ENCODE measurements at regions not wholly inside any gene's neighbourhood (a gene's known extent, or its start where the extent isn't known, plus 50 kb on each side); places are given as distances from the start of the nearest gene placed in this dataset.

DNA sequence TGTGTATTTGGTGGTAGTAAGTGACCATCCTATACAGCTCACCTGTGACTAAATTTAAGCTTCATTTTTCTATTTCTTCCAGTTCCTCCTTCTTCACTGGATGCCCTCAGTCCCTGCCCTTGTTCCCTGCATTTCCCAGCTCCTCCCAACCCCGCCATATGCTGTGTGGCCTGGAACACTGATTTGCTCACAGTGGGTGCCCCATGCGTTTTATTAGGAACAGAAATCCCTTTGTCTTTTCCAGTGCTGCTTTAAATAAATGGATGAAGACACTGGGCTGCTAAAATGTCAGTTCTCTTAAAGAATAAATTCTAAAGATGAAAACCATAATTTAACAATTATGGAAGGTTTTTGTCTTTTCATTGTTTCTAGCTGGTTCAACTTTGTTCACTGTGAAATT lies 477.3 kb downstream of the DCDC2C start:
- Histone ChIP-seq H3K9me3 (ENCODE audit: insufficient read depth, low read length) (no peaks in the 10 kb centered on the region), H3K4me2 (ENCODE audit: low read length) (no peak overlapping the region), H3K36me3 (replicated peaks; ENCODE audit: low read depth, low read length) (no peaks in the 10 kb centered on the region), H3K27me3 (ENCODE audit: low read depth, low read length) (no peaks in the 10 kb centered on the region), H3K27ac (ENCODE audit: low read length) (no peak overlapping the region), H3K4me1 (ENCODE audit: low read length) (no peaks in the 10 kb centered on the region), H2AFZ (ENCODE audit: low read depth, low read length) (no peak overlapping the region), H3K9ac (ENCODE audit: low read length) (no peak overlapping the region), H3K4me3 (ENCODE audit: low read length) (no peak overlapping the region), H4K20me1 (ENCODE audit: insufficient read depth, low read length) (no peaks in the 10 kb centered on the region), H3K79me2 (ENCODE audit: low read length) (no peaks in the 10 kb centered on the region)
- TF ChIP-seq, protein P1, sequence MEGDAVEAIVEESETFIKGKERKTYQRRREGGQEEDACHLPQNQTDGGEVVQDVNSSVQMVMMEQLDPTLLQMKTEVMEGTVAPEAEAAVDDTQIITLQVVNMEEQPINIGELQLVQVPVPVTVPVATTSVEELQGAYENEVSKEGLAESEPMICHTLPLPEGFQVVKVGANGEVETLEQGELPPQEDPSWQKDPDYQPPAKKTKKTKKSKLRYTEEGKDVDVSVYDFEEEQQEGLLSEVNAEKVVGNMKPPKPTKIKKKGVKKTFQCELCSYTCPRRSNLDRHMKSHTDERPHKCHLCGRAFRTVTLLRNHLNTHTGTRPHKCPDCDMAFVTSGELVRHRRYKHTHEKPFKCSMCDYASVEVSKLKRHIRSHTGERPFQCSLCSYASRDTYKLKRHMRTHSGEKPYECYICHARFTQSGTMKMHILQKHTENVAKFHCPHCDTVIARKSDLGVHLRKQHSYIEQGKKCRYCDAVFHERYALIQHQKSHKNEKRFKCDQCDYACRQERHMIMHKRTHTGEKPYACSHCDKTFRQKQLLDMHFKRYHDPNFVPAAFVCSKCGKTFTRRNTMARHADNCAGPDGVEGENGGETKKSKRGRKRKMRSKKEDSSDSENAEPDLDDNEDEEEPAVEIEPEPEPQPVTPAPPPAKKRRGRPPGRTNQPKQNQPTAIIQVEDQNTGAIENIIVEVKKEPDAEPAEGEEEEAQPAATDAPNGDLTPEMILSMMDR (IDR thresholded peaks at IDR 0.05; ENCODE audit: low read depth, low read length), result no peak
- no peak for TF ChIP-seq EZH2phosphoT487 (IDR thresholded peaks at IDR 0.05; ENCODE audit: low read depth)

DNA sequence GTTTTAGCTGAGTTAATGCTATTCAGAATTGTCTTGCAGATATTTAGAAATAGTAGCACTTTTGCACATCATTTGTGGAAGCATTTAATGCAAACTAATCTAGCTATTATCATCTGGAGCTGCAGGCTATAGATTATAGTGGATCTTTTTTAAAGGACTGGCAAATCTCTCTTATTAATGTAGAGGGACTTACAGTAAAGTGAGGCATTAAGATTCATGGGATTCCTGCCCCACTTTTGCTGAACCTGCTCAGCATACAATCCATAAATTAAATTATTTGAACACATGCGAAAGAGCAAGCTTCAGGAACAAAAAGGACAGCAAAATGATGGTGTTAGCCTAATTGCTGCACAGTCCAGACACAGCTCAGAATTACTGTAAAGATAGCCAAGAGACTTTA lies 477.7 kb downstream of the DCDC2C start:
- TF ChIP-seq EZH2phosphoT487 (IDR thresholded peaks at IDR 0.05; ENCODE audit: low read depth), result no peak
- TF ChIP-seq, protein P1 (IDR thresholded peaks at IDR 0.05; ENCODE audit: low read depth, low read length), result no peak
- Histone ChIP-seq H3K9ac (ENCODE audit: low read length) (no peak overlapping the region), H2AFZ (ENCODE audit: low read depth, low read length) (no peak overlapping the region), H3K4me1 (ENCODE audit: low read length) (no peaks in the 10 kb centered on the region), H3K36me3 (replicated peaks; ENCODE audit: low read depth, low read length) (no peaks in the 10 kb centered on the region), H3K4me2 (ENCODE audit: low read length) (no peak overlapping the region), H4K20me1 (ENCODE audit: insufficient read depth, low read length) (no peaks in the 10 kb centered on the region), H3K27me3 (ENCODE audit: low read depth, low read length) (no peaks in the 10 kb centered on the region), H3K27ac (ENCODE audit: low read length) (no peak overlapping the region), H3K79me2 (ENCODE audit: low read length) (no peaks in the 10 kb centered on the region), H3K9me3 (ENCODE audit: insufficient read depth, low read length) (no peaks in the 10 kb centered on the region), H3K4me3 (ENCODE audit: low read length) (no peak overlapping the region)

DNA sequence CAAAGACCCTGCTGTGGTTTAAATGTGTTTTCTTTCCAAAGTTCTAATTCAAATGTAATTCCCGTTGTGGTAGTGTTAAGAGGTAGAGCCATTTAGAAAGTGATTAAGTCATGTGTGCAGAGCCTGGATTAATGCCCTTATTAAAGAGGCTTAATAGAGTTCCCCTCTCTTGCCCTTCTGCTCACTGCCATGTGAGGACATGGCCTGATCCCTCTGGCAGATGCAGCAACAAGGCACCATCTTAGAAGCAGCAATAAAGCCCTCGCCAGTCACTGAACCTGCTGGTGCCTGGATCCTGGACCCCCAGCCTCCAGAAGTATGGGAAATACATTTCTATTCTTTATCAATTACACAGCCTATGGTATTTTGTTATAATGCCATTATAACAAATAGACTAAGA lies 485.2 kb downstream of the DCDC2C start:
- no peaks in the 10 kb centered on the region for H3K36me3 ChIP-seq (replicated peaks; ENCODE audit: low read depth, low read length)
- H2AFZ ChIP-seq (ENCODE audit: low read depth, low read length), result no peak overlapping the region
- no peak overlapping the region for H3K27ac ChIP-seq (ENCODE audit: low read length)
- no peaks in the 10 kb centered on the region for H3K9me3 ChIP-seq (ENCODE audit: insufficient read depth, low read length)
- H3K4me3 ChIP-seq (ENCODE audit: low read length), result no peak overlapping the region
- no peak overlapping the region for H3K4me2 ChIP-seq (ENCODE audit: low read length)
- H3K9ac ChIP-seq (ENCODE audit: low read length), result no peak overlapping the region
- no peak for TF ChIP-seq EZH2phosphoT487 (IDR thresholded peaks at IDR 0.05; ENCODE audit: low read depth)
- TF ChIP-seq, protein P1 (IDR thresholded peaks at IDR 0.05; ENCODE audit: low read depth, low read length), result no peak
- H3K4me1 ChIP-seq (ENCODE audit: low read length), result no peaks in the 10 kb centered on the region
- no peaks in the 10 kb centered on the region for H3K79me2 ChIP-seq (ENCODE audit: low read length)
- H4K20me1 ChIP-seq (ENCODE audit: insufficient read depth, low read length), result no peaks in the 10 kb centered on the region
- no peaks in the 10 kb centered on the region for H3K27me3 ChIP-seq (ENCODE audit: low read depth, low read length)

DNA sequence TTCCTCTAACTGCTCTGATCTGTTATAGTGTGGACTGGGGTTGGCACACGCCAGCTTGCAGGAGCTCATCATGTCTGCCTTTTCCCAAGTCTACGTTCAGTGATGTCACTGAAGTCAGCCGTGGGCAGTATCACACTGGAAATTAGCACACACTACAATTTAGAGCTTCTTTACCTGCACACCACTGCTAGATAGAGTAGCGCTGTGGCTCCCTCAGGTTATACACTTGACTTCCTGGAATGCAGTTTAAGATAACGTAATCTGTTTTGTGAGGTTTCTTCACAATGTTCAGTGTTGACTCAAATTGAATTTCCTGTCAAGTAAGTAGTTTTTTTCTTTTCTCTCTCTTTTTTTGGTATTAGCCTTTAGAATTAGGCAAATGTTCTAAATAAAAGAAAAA lies 487.2 kb downstream of the DCDC2C start:
- H4K20me1 ChIP-seq (ENCODE audit: insufficient read depth, low read length), result no peaks in the 10 kb centered on the region
- H3K27ac ChIP-seq (ENCODE audit: low read length), result no peak overlapping the region
- no peak overlapping the region for H3K4me2 ChIP-seq (ENCODE audit: low read length)
- no peak overlapping the region for H3K9ac ChIP-seq (ENCODE audit: low read length)
- H3K36me3 ChIP-seq (replicated peaks; ENCODE audit: low read depth, low read length), result no peaks in the 10 kb centered on the region
- TF ChIP-seq EZH2phosphoT487 (IDR thresholded peaks at IDR 0.05; ENCODE audit: low read depth), result no peak
- TF ChIP-seq, protein P1 (IDR thresholded peaks at IDR 0.05; ENCODE audit: low read depth, low read length), result no peak
- no peaks in the 10 kb centered on the region for H3K79me2 ChIP-seq (ENCODE audit: low read length)
- no peak overlapping the region for H2AFZ ChIP-seq (ENCODE audit: low read depth, low read length)
- no peaks in the 10 kb centered on the region for H3K4me1 ChIP-seq (ENCODE audit: low read length)
- no peaks in the 10 kb centered on the region for H3K9me3 ChIP-seq (ENCODE audit: insufficient read depth, low read length)
- no peaks in the 10 kb centered on the region for H3K27me3 ChIP-seq (ENCODE audit: low read depth, low read length)
- no peak overlapping the region for H3K4me3 ChIP-seq (ENCODE audit: low read length)

Data from OCI-LY3 (cell line).